GM12865 (cell line): ENCODE measurements at regions not wholly inside any gene's neighbourhood (a gene's known extent, or its start where the extent isn't known, plus 50 kb on each side); places are given as distances from the start of the nearest gene placed in this dataset.
"Not testable (repeated sequence)": the region's sequence is repeated elsewhere in the genome, so short reads cannot be mapped to it uniquely, and the experiment has no call there.

Experiments
- DNase-seq: peaks from one replicate; pipeline ENCODE4 v3.0.0; 2010; ENCODE audit warnings: low read depth
- H3K4me3 ChIP-seq: 2 replicates; pipeline ENCODE4 v1.5.1; 2011; ENCODE audit warnings: mild to moderate bottlenecking, low read depth, low read length, control low read depth
- CTCF ChIP-seq: IDR thresholded peaks from 2 replicates; pipeline ENCODE4 v1.5.1; 2011; ENCODE audit warnings: low read length, control low read depth, low read depth, inconsistent platforms; ENCODE audit not compliant: insufficient read depth; ENCODE audit errors: missing control alignments

GRCh38 chr2:200199576-200200263 is 106.8 kb upstream of the SPATS2L start:
- no peak for TF ChIP-seq CTCF
- H3K4me3 ChIP-seq: no peak overlapping the region
- peak; percentile 7 for DNase-seq

GRCh38 chr2:200201839-200202238 is 104.7 kb upstream of the SPATS2L start:
- DNase-seq, H3K4me3 ChIP-seq: not testable (repeated sequence)

- H3K4me3 ChIP-seq: no peak overlapping the region
- no peak for DNase-seq
- TF ChIP-seq CTCF: no peak
These were observed 103.1 kb upstream of the SPATS2L start for GRCh38 chr2:200203381-200203827.

GRCh38 chr2:200208041-200208440 is 98.5 kb upstream of the SPATS2L start:
- H3K4me3 ChIP-seq: no peak overlapping the region
- DNase-seq: no peak
- no peak for TF ChIP-seq CTCF

GRCh38 chr2:200209030-200209429 is 97.5 kb upstream of the SPATS2L start:
- no peak for DNase-seq
- no peak for TF ChIP-seq CTCF
- no peak overlapping the region for H3K4me3 ChIP-seq

- no peak for DNase-seq
- TF ChIP-seq CTCF: no peak
- H3K4me3 ChIP-seq: no peak overlapping the region
These were observed 94.8 kb upstream of the SPATS2L start for GRCh38 chr2:200211643-200212042.

GRCh38 chr2:200212862-200213425 is 93.5 kb upstream of the SPATS2L start:
- TF ChIP-seq CTCF: no peak
- H3K4me3 ChIP-seq: no peak overlapping the region
- no peak for DNase-seq
